HepG2 (cell line): ENCODE measurements at regions not wholly inside any gene's neighbourhood (a gene's known extent, or its start where the extent isn't known, plus 50 kb on each side); places are given as distances from the start of the nearest gene placed in this dataset.

ENCODE experiments used
- BORCS8-MEF2B ChIP-seq: sonication (generic); formaldehyde crosslinking; IDR thresholded peaks from 2 replicates; pipeline ENCODE4 v1.8.0; 2022; ENCODE audit warnings: mild to moderate bottlenecking, missing genetic modification reagents
- FOSL2 ChIP-seq: sonication (generic); formaldehyde crosslinking; IDR thresholded peaks from 2 replicates; pipeline ENCODE4 v1.4.0; 2020; ENCODE audit warnings: missing genetic modification reagents
- GATAD1 ChIP-seq: IDR thresholded peaks from 2 replicates; pipeline ENCODE4 v1.6.1; 2016; ENCODE audit warnings: missing genetic modification reagents, missing compliant biosample characterization
- ISL2 ChIP-seq: sonication (generic); formaldehyde crosslinking; IDR thresholded peaks from 2 replicates; pipeline ENCODE4 v1.5.0; 2020; ENCODE audit warnings: missing genetic modification reagents
- NFYB ChIP-seq: sonication (generic); formaldehyde crosslinking; IDR thresholded peaks from 2 replicates; pipeline ENCODE4 v1.4.0; 2020; ENCODE audit warnings: missing genetic modification reagents
- PTBP1 ChIP-seq: fragments of 200-400 bp; formaldehyde crosslinking; IDR thresholded peaks from 2 replicates; pipeline ENCODE4 v1.6.1; 2018; ENCODE audit warnings: low read length, low read depth; ENCODE audit not compliant: poor library complexity, severe bottlenecking
- RAD21 ChIP-seq: fragments of 450-650 bp; formaldehyde crosslinking; IDR thresholded peaks from 2 replicates; pipeline ENCODE4 v1.5.0; 2020; ENCODE audit warnings: mild to moderate bottlenecking
- RFX5 ChIP-seq: IDR thresholded peaks from 2 replicates; pipeline ENCODE4 v1.6.1; 2011; ENCODE audit warnings: low read depth, low read length, improper control_type of control experiment
- TBX3 ChIP-seq: fragments of 450-650 bp; IDR thresholded peaks from 2 replicates; pipeline ENCODE4 v1.6.1; 2017; ENCODE audit warnings: antibody characterized with exemption, mild to moderate bottlenecking, inconsistent platforms, borderline replicate concordance
- ZFYVE20 ChIP-seq: sonication (generic); formaldehyde crosslinking; IDR thresholded peaks from 2 replicates; pipeline ENCODE4 v1.8.0; 2023; ENCODE audit warnings: low read depth, mild to moderate bottlenecking, moderate library complexity, missing genetic modification reagents, borderline replicate concordance
- ZNF263 ChIP-seq: sonication (generic); formaldehyde crosslinking; IDR thresholded peaks from 2 replicates; pipeline ENCODE4 v1.4.0; 2020; ENCODE audit warnings: missing genetic modification reagents
- ZNF430 ChIP-seq: sonication (generic); formaldehyde crosslinking; IDR thresholded peaks from 2 replicates; pipeline ENCODE4 v1.9.0; 2021; ENCODE audit warnings: mild to moderate bottlenecking, missing genetic modification reagents
- ZNF572 ChIP-seq: sonication (generic); formaldehyde crosslinking; IDR thresholded peaks from 2 replicates; pipeline ENCODE4 v1.5.1; 2020; ENCODE audit warnings: mild to moderate bottlenecking, missing genetic modification reagents
- ZNF782 ChIP-seq: sonication (generic); formaldehyde crosslinking; IDR thresholded peaks from 2 replicates; pipeline ENCODE4 v1.4.0; 2020; ENCODE audit warnings: missing genetic modification reagents, mild to moderate bottlenecking, borderline replicate concordance
- ZSCAN5A ChIP-seq: sonication (generic); formaldehyde crosslinking; IDR thresholded peaks from 2 replicates; pipeline ENCODE4 v1.8.0; 2022; ENCODE audit warnings: mild to moderate bottlenecking, missing genetic modification reagents, borderline replicate concordance
- TF ChIP-seq, protein P1 (sequence below): sonication (generic); formaldehyde crosslinking; IDR thresholded peaks from 2 replicates; pipeline ENCODE4 v1.8.1; 2023; ENCODE audit warnings: mild to moderate bottlenecking, missing genetic modification reagents
- TF ChIP-seq, protein P2 (sequence below): sonication (generic); formaldehyde crosslinking; IDR thresholded peaks from 2 replicates; pipeline ENCODE4 v1.9.0; 2022; ENCODE audit warnings: low read depth, missing genetic modification reagents
- TF ChIP-seq, protein P3 (sequence below): IDR thresholded peaks from 2 replicates; pipeline ENCODE4 v1.6.1; 2016; ENCODE audit warnings: low read depth, borderline replicate concordance
- TF ChIP-seq, protein P4 (sequence below): sonication (generic); formaldehyde crosslinking; IDR thresholded peaks from 2 replicates; pipeline ENCODE4 v1.4.0; 2020; ENCODE audit warnings: mild to moderate bottlenecking, missing genetic modification reagents, borderline replicate concordance
- TF ChIP-seq, protein P5 (sequence below): IDR thresholded peaks from 2 replicates; pipeline ENCODE4 v1.4.0; 2020; ENCODE audit warnings: mild to moderate bottlenecking, missing genetic modification reagents

GRCh38 chr5:93677359-93677891 is 64.0 kb downstream of the POU5F2 start (continued):
- TF ChIP-seq ZNF430 (CRISPR knock-in tag) = no peak
- no peak for TF ChIP-seq ZNF782
- TF ChIP-seq BORCS8-MEF2B (CRISPR knock-in tag) = no peak
- no peak for TF ChIP-seq RFX5
- no peak for TF ChIP-seq RAD21 (CRISPR knock-in tag)
- TF ChIP-seq, protein P1, sequence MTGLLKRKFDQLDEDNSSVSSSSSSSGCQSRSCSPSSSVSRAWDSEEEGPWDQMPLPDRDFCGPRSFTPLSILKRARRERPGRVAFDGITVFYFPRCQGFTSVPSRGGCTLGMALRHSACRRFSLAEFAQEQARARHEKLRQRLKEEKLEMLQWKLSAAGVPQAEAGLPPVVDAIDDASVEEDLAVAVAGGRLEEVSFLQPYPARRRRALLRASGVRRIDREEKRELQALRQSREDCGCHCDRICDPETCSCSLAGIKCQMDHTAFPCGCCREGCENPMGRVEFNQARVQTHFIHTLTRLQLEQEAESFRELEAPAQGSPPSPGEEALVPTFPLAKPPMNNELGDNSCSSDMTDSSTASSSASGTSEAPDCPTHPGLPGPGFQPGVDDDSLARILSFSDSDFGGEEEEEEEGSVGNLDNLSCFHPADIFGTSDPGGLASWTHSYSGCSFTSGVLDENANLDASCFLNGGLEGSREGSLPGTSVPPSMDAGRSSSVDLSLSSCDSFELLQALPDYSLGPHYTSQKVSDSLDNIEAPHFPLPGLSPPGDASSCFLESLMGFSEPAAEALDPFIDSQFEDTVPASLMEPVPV = no peak
- TF ChIP-seq GATAD1 = no peak
- TF ChIP-seq NFYB = no peak
- no peak for TF ChIP-seq PTBP1
- TF ChIP-seq ZNF572 (CRISPR knock-in tag) = no peak
- 0 out of 2 replicates have a peak, but pooled peaks have one; percentile 24 for TF ChIP-seq ISL2 (CRISPR knock-in tag)
- TF ChIP-seq, protein P2, sequence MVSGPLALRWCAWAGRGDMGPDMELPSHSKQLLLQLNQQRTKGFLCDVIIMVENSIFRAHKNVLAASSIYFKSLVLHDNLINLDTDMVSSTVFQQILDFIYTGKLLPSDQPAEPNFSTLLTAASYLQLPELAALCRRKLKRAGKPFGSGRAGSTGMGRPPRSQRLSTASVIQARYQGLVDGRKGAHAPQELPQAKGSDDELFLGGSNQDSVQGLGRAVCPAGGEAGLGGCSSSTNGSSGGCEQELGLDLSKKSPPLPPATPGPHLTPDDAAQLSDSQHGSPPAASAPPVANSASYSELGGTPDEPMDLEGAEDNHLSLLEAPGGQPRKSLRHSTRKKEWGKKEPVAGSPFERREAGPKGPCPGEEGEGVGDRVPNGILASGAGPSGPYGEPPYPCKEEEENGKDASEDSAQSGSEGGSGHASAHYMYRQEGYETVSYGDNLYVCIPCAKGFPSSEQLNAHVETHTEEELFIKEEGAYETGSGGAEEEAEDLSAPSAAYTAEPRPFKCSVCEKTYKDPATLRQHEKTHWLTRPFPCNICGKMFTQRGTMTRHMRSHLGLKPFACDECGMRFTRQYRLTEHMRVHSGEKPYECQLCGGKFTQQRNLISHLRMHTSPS (CRISPR knock-in tag) = no peak
- TF ChIP-seq TBX3 = no peak
- no peak for TF ChIP-seq ZNF263
- no peak for TF ChIP-seq ZFYVE20 (CRISPR knock-in tag)
- TF ChIP-seq, protein P3, sequence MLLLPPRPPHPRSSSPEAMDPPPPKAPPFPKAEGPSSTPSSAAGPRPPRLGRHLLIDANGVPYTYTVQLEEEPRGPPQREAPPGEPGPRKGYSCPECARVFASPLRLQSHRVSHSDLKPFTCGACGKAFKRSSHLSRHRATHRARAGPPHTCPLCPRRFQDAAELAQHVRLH = no peak
- TF ChIP-seq, protein P4, sequence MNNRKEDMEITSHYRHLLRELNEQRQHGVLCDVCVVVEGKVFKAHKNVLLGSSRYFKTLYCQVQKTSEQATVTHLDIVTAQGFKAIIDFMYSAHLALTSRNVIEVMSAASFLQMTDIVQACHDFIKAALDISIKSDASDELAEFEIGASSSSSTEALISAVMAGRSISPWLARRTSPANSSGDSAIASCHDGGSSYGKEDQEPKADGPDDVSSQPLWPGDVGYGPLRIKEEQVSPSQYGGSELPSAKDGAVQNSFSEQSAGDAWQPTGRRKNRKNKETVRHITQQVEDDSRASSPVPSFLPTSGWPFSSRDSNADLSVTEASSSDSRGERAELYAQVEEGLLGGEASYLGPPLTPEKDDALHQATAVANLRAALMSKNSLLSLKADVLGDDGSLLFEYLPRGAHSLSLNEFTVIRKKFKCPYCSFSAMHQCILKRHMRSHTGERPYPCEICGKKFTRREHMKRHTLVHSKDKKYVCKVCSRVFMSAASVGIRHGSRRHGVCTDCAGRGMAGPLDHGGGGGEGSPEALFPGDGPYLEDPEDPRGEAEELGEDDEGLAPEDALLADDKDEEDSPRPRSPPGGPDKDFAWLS (CRISPR knock-in tag) = no peak
- TF ChIP-seq ZSCAN5A (CRISPR knock-in tag) = no peak
- TF ChIP-seq, protein P5, sequence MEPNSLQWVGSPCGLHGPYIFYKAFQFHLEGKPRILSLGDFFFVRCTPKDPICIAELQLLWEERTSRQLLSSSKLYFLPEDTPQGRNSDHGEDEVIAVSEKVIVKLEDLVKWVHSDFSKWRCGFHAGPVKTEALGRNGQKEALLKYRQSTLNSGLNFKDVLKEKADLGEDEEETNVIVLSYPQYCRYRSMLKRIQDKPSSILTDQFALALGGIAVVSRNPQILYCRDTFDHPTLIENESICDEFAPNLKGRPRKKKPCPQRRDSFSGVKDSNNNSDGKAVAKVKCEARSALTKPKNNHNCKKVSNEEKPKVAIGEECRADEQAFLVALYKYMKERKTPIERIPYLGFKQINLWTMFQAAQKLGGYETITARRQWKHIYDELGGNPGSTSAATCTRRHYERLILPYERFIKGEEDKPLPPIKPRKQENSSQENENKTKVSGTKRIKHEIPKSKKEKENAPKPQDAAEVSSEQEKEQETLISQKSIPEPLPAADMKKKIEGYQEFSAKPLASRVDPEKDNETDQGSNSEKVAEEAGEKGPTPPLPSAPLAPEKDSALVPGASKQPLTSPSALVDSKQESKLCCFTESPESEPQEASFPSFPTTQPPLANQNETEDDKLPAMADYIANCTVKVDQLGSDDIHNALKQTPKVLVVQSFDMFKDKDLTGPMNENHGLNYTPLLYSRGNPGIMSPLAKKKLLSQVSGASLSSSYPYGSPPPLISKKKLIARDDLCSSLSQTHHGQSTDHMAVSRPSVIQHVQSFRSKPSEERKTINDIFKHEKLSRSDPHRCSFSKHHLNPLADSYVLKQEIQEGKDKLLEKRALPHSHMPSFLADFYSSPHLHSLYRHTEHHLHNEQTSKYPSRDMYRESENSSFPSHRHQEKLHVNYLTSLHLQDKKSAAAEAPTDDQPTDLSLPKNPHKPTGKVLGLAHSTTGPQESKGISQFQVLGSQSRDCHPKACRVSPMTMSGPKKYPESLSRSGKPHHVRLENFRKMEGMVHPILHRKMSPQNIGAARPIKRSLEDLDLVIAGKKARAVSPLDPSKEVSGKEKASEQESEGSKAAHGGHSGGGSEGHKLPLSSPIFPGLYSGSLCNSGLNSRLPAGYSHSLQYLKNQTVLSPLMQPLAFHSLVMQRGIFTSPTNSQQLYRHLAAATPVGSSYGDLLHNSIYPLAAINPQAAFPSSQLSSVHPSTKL (CRISPR knock-in tag) = peak; percentile 89
- peak; percentile 18; the same call in 1 of the 2 replicates for TF ChIP-seq FOSL2 (CRISPR knock-in tag)
